Upper lobe of left lung (tissue), 4 donors: ENCODE measurements at regions not wholly inside any gene's neighbourhood (a gene's known extent, or its start where the extent isn't known, plus 50 kb on each side); places are given as distances from the start of the nearest gene placed in this dataset.

ENCODE experiments used
- EP300 ChIP-seq, 4 donors: sonication (generic); formaldehyde crosslinking; IDR thresholded peaks; one replicate each; pipeline ENCODE4 v1.5.1; 2017; ENCODE audit warnings: antibody characterized with exemption in 4 of 4, control low read depth in 2 of 4
- POLR2A ChIP-seq, 4 donors: fragments of 450-650 bp; IDR thresholded peaks; one replicate each; pipeline ENCODE4 v1.5.1; 2016 to 2017; ENCODE audit warnings: antibody characterized with exemption in 4 of 4, mild to moderate bottlenecking in 2 of 4
- POLR2AphosphoS5 ChIP-seq, 2 donors: sonication (generic); formaldehyde crosslinking; IDR thresholded peaks; one replicate each; pipeline ENCODE4 v1.5.1; 2017; ENCODE audit warnings: antibody characterized with exemption in 2 of 2
- TF ChIP-seq, protein P1 (sequence below), 6 experiments: fragments of 450-650 bp in 4 of 6; fragments of 200-600 bp in 2 of 6; sonication (generic) in 2 of 6; IDR thresholded peaks; one replicate each; pipeline ENCODE4 v1.5.1; 2016 to 2019; ENCODE audit warnings: antibody characterized with exemption in 6 of 6

DNA sequence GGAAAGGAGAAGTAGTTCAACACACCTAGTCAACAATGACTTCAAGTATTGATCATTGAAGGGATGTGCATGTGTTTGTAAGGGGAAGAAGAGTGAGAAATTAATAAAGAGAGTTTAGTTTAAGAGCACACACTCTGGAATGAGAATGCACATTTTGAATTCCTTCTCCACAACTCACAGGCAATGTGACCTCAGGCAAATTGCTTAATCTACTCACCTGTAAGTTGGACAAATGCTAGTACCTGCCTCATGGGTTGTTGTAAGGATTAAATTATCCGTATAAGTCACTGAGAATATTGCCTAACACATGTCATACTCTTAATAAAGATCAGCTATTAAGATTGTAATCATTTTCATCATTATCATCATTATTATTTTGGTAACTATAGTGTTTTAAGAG is 204.0 kb upstream of the NFIA start:
- TF ChIP-seq, protein P1, sequence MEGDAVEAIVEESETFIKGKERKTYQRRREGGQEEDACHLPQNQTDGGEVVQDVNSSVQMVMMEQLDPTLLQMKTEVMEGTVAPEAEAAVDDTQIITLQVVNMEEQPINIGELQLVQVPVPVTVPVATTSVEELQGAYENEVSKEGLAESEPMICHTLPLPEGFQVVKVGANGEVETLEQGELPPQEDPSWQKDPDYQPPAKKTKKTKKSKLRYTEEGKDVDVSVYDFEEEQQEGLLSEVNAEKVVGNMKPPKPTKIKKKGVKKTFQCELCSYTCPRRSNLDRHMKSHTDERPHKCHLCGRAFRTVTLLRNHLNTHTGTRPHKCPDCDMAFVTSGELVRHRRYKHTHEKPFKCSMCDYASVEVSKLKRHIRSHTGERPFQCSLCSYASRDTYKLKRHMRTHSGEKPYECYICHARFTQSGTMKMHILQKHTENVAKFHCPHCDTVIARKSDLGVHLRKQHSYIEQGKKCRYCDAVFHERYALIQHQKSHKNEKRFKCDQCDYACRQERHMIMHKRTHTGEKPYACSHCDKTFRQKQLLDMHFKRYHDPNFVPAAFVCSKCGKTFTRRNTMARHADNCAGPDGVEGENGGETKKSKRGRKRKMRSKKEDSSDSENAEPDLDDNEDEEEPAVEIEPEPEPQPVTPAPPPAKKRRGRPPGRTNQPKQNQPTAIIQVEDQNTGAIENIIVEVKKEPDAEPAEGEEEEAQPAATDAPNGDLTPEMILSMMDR (IDR thresholded peaks at IDR 0.05): no peak
- TF ChIP-seq EP300 (IDR thresholded peaks at IDR 0.05): no peak
- TF ChIP-seq POLR2AphosphoS5 (IDR thresholded peaks at IDR 0.05): no peak
- no peak for TF ChIP-seq POLR2A (IDR thresholded peaks at IDR 0.05)
